ENCODE measurements at regions not wholly inside any gene's neighbourhood (a gene's known extent, or its start where the extent isn't known, plus 50 kb on each side); places are given as distances from the start of the nearest gene placed in this dataset.

DNA sequence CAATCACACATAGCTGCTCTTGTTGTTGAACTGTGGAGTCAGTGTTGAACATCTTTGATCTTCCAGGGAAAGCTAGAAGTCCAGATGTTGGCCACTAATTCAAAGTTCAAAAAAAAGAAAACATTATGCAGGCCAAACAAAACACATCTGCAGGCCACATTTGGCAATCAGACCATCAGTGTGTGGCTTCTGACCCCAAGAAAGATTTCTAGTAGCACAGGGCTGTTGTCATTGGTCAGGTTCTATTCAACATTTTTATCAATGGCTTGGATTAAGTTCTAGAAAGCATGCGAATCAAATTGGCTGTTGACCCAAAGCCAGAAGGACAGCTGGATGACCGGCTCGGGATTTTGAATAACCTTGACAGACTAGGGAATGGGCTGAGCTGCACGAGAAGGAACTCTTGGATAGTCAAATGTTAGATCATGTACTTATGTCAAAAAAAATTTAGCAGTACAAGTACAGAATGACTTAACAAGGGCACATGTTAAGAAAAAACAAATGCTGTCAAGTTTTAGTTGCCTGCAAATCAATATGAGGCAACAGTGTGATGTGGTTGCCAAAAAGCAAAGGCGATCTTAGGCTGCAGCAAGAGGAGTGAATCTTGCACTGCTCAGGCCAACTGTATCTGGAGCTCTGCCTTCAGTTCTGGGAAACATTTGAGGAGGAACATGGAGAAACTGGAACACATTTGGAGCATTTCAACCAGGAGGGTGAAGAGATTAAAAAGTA, 187.6 kb downstream of the RGS9 start:
- TF ChIP-seq MYC (IDR thresholded peaks at IDR 0.05; ENCODE audit: low read depth, low read length) (no peak), POLR2A (IDR thresholded peaks at IDR 0.05; ENCODE audit: extremely low read depth, insufficient read length) (no peak)
- TF ChIP-seq, protein P1, sequence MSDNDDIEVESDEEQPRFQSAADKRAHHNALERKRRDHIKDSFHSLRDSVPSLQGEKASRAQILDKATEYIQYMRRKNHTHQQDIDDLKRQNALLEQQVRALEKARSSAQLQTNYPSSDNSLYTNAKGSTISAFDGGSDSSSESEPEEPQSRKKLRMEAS (IDR thresholded peaks at IDR 0.05; ENCODE audit: low read depth, low read length) = no peak
- TF ChIP-seq, protein P2, sequence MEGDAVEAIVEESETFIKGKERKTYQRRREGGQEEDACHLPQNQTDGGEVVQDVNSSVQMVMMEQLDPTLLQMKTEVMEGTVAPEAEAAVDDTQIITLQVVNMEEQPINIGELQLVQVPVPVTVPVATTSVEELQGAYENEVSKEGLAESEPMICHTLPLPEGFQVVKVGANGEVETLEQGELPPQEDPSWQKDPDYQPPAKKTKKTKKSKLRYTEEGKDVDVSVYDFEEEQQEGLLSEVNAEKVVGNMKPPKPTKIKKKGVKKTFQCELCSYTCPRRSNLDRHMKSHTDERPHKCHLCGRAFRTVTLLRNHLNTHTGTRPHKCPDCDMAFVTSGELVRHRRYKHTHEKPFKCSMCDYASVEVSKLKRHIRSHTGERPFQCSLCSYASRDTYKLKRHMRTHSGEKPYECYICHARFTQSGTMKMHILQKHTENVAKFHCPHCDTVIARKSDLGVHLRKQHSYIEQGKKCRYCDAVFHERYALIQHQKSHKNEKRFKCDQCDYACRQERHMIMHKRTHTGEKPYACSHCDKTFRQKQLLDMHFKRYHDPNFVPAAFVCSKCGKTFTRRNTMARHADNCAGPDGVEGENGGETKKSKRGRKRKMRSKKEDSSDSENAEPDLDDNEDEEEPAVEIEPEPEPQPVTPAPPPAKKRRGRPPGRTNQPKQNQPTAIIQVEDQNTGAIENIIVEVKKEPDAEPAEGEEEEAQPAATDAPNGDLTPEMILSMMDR (IDR thresholded peaks at IDR 0.05; ENCODE audit: low read depth, low read length) = no peak
- no peak overlapping the region for H3K4me3 ChIP-seq (ENCODE audit: low read depth, low read length)
- DNase-seq (ENCODE audit: low read depth) = no peak

DNA sequence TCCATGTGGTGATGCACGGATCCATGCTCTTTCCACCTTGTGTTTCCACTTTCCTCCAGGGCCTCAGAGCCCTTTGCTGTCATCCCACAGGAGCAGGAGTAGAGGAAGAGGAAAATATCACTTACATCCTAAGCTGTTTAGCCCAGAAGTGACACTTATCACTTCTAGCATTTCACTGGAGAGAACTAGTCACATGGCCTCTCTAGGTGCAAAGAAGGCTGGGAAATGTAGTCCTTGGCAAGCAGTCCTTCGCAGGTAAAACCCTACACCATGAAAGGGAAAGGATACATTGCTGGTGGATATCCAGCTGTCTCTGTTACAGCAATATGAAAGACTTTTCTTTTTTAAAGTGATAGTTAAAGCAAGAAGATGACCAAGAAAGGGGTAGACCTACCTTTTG, 185.9 kb downstream of the RGS9 start:
- no peak for DNase-seq (ENCODE audit: low read depth)
- H3K4me3 ChIP-seq (ENCODE audit: low read depth, low read length) = no peak overlapping the region
- TF ChIP-seq, protein P1 (IDR thresholded peaks at IDR 0.05; ENCODE audit: low read depth, low read length) = no peak
- TF ChIP-seq POLR2A (IDR thresholded peaks at IDR 0.05; ENCODE audit: extremely low read depth, insufficient read length) (no peak), MYC (IDR thresholded peaks at IDR 0.05; ENCODE audit: low read depth, low read length) (no peak)
- TF ChIP-seq, protein P2 (IDR thresholded peaks at IDR 0.05; ENCODE audit: low read depth, low read length) = no peak

DNA sequence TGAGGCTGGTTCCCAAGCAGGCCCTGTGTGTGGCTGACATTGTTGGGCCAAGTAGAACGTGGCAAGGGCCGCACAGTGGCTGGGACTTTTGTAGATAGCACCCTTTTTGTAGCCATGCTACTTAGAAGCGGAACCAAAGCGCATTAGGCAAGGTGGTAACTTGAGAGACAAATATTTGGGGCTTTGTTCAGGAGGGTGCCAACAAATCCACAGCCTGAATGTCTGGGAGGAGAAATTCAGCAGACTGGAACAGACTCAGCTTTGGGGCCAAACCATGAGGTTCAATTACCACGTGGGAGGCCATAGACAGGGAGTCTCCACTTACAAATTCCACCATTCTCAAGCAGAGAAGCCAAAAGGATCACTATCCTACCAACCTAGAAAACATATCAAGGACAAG, 183.7 kb downstream of the RGS9 start:
- no peak for DNase-seq (ENCODE audit: low read depth)
- no peak for TF ChIP-seq MYC (IDR thresholded peaks at IDR 0.05; ENCODE audit: low read depth, low read length)
- TF ChIP-seq, protein P2 (IDR thresholded peaks at IDR 0.05; ENCODE audit: low read depth, low read length) = no peak
- TF ChIP-seq, protein P1 (IDR thresholded peaks at IDR 0.05; ENCODE audit: low read depth, low read length) = no peak
- no peak for TF ChIP-seq POLR2A (IDR thresholded peaks at IDR 0.05; ENCODE audit: extremely low read depth, insufficient read length)
- H3K4me3 ChIP-seq (ENCODE audit: low read depth, low read length) = no peak overlapping the region

DNA sequence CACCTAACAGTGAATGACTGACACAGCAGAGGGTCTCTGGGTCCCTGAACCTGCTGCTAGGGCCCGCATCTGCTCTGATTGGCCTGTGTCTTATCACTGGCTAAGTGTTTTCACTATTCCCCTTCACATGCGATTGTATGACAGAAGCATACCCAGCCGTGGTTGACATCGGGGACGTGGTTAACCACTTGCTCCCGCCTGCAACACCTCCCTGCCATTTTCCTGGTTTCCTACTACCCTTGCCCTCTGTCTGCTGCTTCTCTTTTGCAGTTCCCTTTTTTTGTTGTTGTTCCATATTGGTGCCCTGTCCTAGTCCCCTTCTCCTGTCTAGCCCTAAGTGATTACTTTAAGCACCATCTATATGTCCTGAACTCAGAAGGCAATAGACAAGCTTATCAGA, 177.0 kb downstream of the RGS9 start:
- H3K4me3 ChIP-seq (ENCODE audit: low read depth, low read length) = no peak overlapping the region
- DNase-seq (ENCODE audit: low read depth) = peak; percentile 11
- TF ChIP-seq, protein P1 (IDR thresholded peaks at IDR 0.05; ENCODE audit: low read depth, low read length) = no peak
- TF ChIP-seq POLR2A (IDR thresholded peaks at IDR 0.05; ENCODE audit: extremely low read depth, insufficient read length) = no peak
- no peak for TF ChIP-seq MYC (IDR thresholded peaks at IDR 0.05; ENCODE audit: low read depth, low read length)
- TF ChIP-seq, protein P2 (IDR thresholded peaks at IDR 0.05; ENCODE audit: low read depth, low read length) = no peak

DNA sequence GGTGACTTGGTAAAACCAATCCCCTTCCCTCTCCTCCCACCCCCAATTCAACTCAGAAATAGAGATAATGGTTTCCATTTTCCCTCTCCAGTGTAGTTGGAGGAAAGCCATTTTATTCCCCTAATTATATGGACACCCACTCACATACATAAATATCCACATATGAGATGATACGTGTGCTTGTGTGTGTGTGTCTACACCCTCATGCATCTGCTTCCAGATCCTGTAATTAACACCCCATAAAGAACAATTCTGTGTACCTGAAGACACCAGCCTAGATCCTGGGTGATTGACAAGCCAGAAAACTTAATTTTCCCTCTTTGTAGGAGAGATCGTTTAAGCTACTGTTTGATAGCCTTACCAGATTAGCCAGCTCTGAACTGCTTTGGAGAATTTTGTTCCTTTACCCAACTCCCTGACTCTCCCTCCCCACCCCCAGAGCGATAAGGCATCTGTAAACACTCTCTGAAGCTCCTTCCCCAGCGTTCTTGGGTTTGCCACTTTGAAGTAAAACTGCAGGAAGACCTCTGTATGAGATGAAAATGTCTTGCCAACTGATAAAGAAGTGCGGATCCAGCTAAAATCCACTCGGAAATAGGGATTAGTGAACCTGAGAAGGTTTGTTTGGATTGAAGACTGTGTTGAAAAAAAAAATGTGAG, 175.7 kb downstream of the RGS9 start:
- TF ChIP-seq, protein P2 (IDR thresholded peaks at IDR 0.05; ENCODE audit: low read depth, low read length) = no peak
- TF ChIP-seq POLR2A (IDR thresholded peaks at IDR 0.05; ENCODE audit: extremely low read depth, insufficient read length) (no peak), MYC (IDR thresholded peaks at IDR 0.05; ENCODE audit: low read depth, low read length) (no peak)
- TF ChIP-seq, protein P1 (IDR thresholded peaks at IDR 0.05; ENCODE audit: low read depth, low read length) = no peak
- no peak for DNase-seq (ENCODE audit: low read depth)
- no peak overlapping the region for H3K4me3 ChIP-seq (ENCODE audit: low read depth, low read length)

All from NB4 (cell line).